HCT116 (cell line): ENCODE measurements at regions not wholly inside any gene's neighbourhood (a gene's known extent, or its start where the extent isn't known, plus 50 kb on each side); places are given as distances from the start of the nearest gene placed in this dataset.

Source experiments
- ATAC-seq: fragments of 200-7000 bp; cut with Tn5 transposase; 2 replicates; pipeline ENCODE4 v1.9.1; 2020; ENCODE audit warnings: mild to moderate bottlenecking, moderate library complexity
- BruUV-seq: library from RNA; stranded (reverse); fragments of 400-500 nt; replicated peaks from 2 replicates; lab custom pipeline; 2021; lab: Mats Ljungman, UMichigan
- CTCF ChIA-PET: fragments of 300-600 bp; sonication (Branson Sonifier 250); formaldehyde crosslinking; loops from one replicate; lab custom pipeline; 2021; ENCODE audit warnings: antibody characterized with exemption; lab: Charles Lee
- POLR2A ChIA-PET: fragments of 300-600, 350-600 bp; sonication (Branson Sonifier 250); formaldehyde crosslinking; loops from one replicate; lab custom pipeline; 2021; ENCODE audit warnings: antibody characterized with exemption; lab: Charles Lee
- RAD21 ChIA-PET, 2 experiments: fragments of 300-600 bp; sonication (Branson Sonifier 250); formaldehyde crosslinking; loops; one replicate each; lab custom pipeline; 2023; ENCODE audit warnings: low total read pairs in 2 of 2; ENCODE audit not compliant: uncharacterized antibody in 2 of 2, unreplicated experiment in 2 of 2, low non-redundant PET in 1 of 2; lab: Charles Lee
- DNase-seq: peaks from one replicate; pipeline ENCODE4 v3.0.0-alpha.2; 2010; ENCODE audit warnings: low read depth, low spot score
- H2AFZ ChIP-seq: fragments of 200-600 bp; shearing (Covaris generic), sonication (generic); 2 replicates; pipeline ENCODE4 v1.6.1; 2017; ENCODE audit warnings: low read depth, mixed run types, mixed read lengths, antibody characterized with exemption, low read length; ENCODE audit not compliant: poor library complexity, severe bottlenecking
- H3K27ac ChIP-seq: 2 replicates; pipeline ENCODE4 v1.5.1; 2012; ENCODE audit warnings: low read depth, low read length
- H3K27me3 ChIP-seq: fragments of 200-600 bp; sonication (generic); 2 replicates; pipeline ENCODE4 v1.6.1; 2016; ENCODE audit warnings: mixed run types, low read length, mixed read lengths; ENCODE audit not compliant: insufficient read depth
- H3K36me3 ChIP-seq, 2 experiments: fragments of 200-500 bp in 1 of 2; fragments of 200-600 bp in 1 of 2; sonication (Bioruptor generic) in 1 of 2; sonication (generic) in 1 of 2; 2 replicates each; pipeline versions ENCODE4 v1.5.1 to v1.6.1; 2014 to 2016; ENCODE audit warnings: low read length in 2 of 2, inconsistent platforms in 1 of 2, mixed read lengths in 1 of 2, mixed run types in 1 of 2; ENCODE audit not compliant: insufficient read depth in 2 of 2, control insufficient read depth in 1 of 2
- H3K4me1 ChIP-seq, 2 experiments: fragments of 200-600 bp in 1 of 2; sonication (generic) in 1 of 2; 2 replicates each; pipeline versions ENCODE4 v1.5.1 to v1.6.1; 2012 to 2017; ENCODE audit warnings: low read length in 2 of 2, inconsistent platforms in 1 of 2, mild to moderate bottlenecking in 1 of 2, mixed read lengths in 1 of 2, mixed run types in 1 of 2, moderate library complexity in 1 of 2; ENCODE audit not compliant: insufficient read depth in 2 of 2, control insufficient read depth in 1 of 2
- H3K4me2 ChIP-seq: fragments of 200-600 bp; sonication (generic); 2 replicates; pipeline ENCODE4 v1.6.1; 2017; ENCODE audit warnings: mixed run types, low read length, mixed read lengths
- H3K4me3 ChIP-seq, 2 experiments: fragments of 200-600 bp in 1 of 2; sonication (generic) in 1 of 2; replicated peaks in 1 of 2; 2 replicates each; pipeline ENCODE4 v1.5.1; 2011 to 2016; ENCODE audit warnings: low read length in 2 of 2, control low read depth in 1 of 2, low read depth in 1 of 2, mild to moderate bottlenecking in 1 of 2, mixed read lengths in 1 of 2, mixed run types in 1 of 2
- H3K79me2 ChIP-seq: fragments of 200-600 bp; sonication (generic); 2 replicates; pipeline ENCODE4 v1.6.1; 2017; ENCODE audit warnings: mild to moderate bottlenecking, mixed run types, low read length, moderate library complexity, mixed read lengths; ENCODE audit not compliant: insufficient read depth
- H3K9ac ChIP-seq: fragments of 200-600 bp; sonication (generic); 2 replicates; pipeline ENCODE4 v1.6.1; 2016; ENCODE audit warnings: low read length, mixed read lengths
- H3K9me2 ChIP-seq: fragments of 200-600 bp; sonication (generic), shearing (Covaris generic); 2 replicates; pipeline ENCODE4 v1.6.1; 2017; ENCODE audit warnings: mixed run types, mild to moderate bottlenecking, moderate library complexity; ENCODE audit not compliant: insufficient read depth
- H3K9me3 ChIP-seq, 2 experiments: fragments of 200-500 bp in 1 of 2; fragments of 200-600 bp in 1 of 2; sonication (Bioruptor generic) in 1 of 2; sonication (generic) in 1 of 2; 2 replicates each; pipeline ENCODE4 v1.6.1; 2014 to 2017; ENCODE audit warnings: low read length in 2 of 2, mixed read lengths in 2 of 2, inconsistent platforms in 1 of 2, low read depth in 1 of 2, mild to moderate bottlenecking in 1 of 2, mixed run types in 1 of 2, moderate library complexity in 1 of 2; ENCODE audit not compliant: control insufficient read depth in 1 of 2, insufficient read depth in 1 of 2
- H4K20me1 ChIP-seq: fragments of 200-600 bp; sonication (generic), shearing (Covaris generic); 2 replicates; pipeline ENCODE4 v1.6.1; 2017; ENCODE audit warnings: mixed run types, mild to moderate bottlenecking, moderate library complexity; ENCODE audit not compliant: insufficient read depth
- CBX3 ChIP-seq: IDR thresholded peaks from 2 replicates; pipeline ENCODE4 v1.6.1; 2012; ENCODE audit warnings: low read depth
- CEBPB ChIP-seq: IDR thresholded peaks from 2 replicates; pipeline ENCODE4 v1.6.1; 2012; ENCODE audit warnings: low read depth
- TCF7L2 ChIP-seq: IDR thresholded peaks from 2 replicates; pipeline ENCODE4 v1.7.0; 2011; ENCODE audit warnings: borderline replicate concordance, inconsistent platforms; ENCODE audit not compliant: insufficient read depth, insufficient read length; ENCODE audit errors: extremely low read depth
- ZFX ChIP-seq: fragments of 450-650 bp; IDR thresholded peaks from 2 replicates; pipeline ENCODE4 v1.6.1; 2017
- ZNF274 ChIP-seq: fragments of 200-500 bp; sonication (Bioruptor generic); IDR thresholded peaks from 2 replicates; pipeline ENCODE4 v1.6.1; 2014; ENCODE audit warnings: mild to moderate bottlenecking, low read depth, low read length, inconsistent platforms
- intact Hi-C: fragments of 100-400 bp; cut with micrococcal nuclease; formaldehyde crosslinking; loops from 2 replicates; pipeline ENCODE4 v1.10.0; 2022
- TF ChIP-seq, protein P1 (sequence below): IDR thresholded peaks from 2 replicates; pipeline ENCODE4 v1.6.1; 2012
- TF ChIP-seq, protein P2 (sequence below), 3 experiments: fragments of 200-600 bp in 1 of 3; sonication (generic) in 1 of 3; IDR thresholded peaks in 2 of 3; conservative IDR thresholded peaks in 1 of 3; 2 replicates each; pipeline ENCODE4 v1.5.1; 2012 to 2017; ENCODE audit warnings: low read depth in 2 of 3, low read length in 2 of 3, antibody characterized with exemption in 1 of 3, borderline replicate concordance in 1 of 3, control low read depth in 1 of 3, mild to moderate bottlenecking in 1 of 3, mixed read lengths in 1 of 3, mixed run types in 1 of 3, moderate library complexity in 1 of 3; ENCODE audit not compliant: insufficient read depth in 1 of 3

DNA sequence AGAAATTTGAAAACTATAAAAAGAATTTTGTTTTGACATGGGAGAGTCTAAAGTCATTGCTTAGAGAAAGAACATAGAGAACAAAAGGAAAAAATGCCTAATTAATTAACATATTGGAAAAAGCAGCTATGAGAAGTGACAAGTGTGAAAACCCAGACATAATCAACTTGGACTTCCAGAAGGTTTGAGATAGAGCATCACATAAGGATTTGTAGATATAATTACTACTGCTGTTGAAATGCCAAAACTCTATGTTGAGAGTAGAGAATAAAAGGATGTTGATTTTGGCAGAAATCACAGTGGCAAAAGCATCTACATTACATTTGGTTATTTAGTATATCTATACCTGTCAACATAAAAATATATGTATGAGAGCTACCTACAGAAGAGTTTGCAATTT is 135.1 kb downstream of the SLC41A2 start (continued):
- TF ChIP-seq TCF7L2: no peak
- no peak for TF ChIP-seq ZNF274
- TF ChIP-seq CEBPB: no peak
- TF ChIP-seq CBX3: no peak

- intact Hi-C loops: no loop called here
- H3K4me3 ChIP-seq: no peak overlapping the region
- CTCF ChIA-PET: no interaction called here
- no TSS peak for BruUV-seq
- no peak overlapping the region for H2AFZ ChIP-seq
- ATAC-seq: no peak
- H3K9ac ChIP-seq: no peak overlapping the region
- TF ChIP-seq, protein P1, sequence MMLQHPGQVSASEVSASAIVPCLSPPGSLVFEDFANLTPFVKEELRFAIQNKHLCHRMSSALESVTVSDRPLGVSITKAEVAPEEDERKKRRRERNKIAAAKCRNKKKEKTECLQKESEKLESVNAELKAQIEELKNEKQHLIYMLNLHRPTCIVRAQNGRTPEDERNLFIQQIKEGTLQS: no peak
- TF ChIP-seq, protein P2, sequence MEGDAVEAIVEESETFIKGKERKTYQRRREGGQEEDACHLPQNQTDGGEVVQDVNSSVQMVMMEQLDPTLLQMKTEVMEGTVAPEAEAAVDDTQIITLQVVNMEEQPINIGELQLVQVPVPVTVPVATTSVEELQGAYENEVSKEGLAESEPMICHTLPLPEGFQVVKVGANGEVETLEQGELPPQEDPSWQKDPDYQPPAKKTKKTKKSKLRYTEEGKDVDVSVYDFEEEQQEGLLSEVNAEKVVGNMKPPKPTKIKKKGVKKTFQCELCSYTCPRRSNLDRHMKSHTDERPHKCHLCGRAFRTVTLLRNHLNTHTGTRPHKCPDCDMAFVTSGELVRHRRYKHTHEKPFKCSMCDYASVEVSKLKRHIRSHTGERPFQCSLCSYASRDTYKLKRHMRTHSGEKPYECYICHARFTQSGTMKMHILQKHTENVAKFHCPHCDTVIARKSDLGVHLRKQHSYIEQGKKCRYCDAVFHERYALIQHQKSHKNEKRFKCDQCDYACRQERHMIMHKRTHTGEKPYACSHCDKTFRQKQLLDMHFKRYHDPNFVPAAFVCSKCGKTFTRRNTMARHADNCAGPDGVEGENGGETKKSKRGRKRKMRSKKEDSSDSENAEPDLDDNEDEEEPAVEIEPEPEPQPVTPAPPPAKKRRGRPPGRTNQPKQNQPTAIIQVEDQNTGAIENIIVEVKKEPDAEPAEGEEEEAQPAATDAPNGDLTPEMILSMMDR (IDR thresholded peaks at IDR 0.05 in 2 of 3, conservative IDR thresholded peaks at IDR 0.05 in 1 of 3; ENCODE audit: borderline replicate concordance in 1 of 3, insufficient read depth in 1 of 3, low read depth in 2 of 3, low read length in 2 of 3): no peak
- TF ChIP-seq ZFX (no peak), CBX3 (no peak)
- TF ChIP-seq, all 23 proteins: peak for 0
- no peak overlapping the region for H3K4me2 ChIP-seq
- no peaks in the 10 kb centered on the region for H4K20me1 ChIP-seq
- H3K4me1 ChIP-seq: no peaks in the 10 kb centered on the region
- no peak for DNase-seq
- POLR2A ChIA-PET: no interaction called here
- H3K27me3 ChIP-seq: no peaks in the 10 kb centered on the region
- H3K36me3 ChIP-seq: no peaks in the 10 kb centered on the region
- no peak overlapping the region for H3K27ac ChIP-seq
- no peaks in the 10 kb centered on the region for H3K79me2 ChIP-seq
- RAD21 ChIA-PET: no interaction called here
- no peaks in the 10 kb centered on the region for H3K9me2 ChIP-seq
- no peaks in the 10 kb centered on the region for H3K9me3 ChIP-seq
Observed at GRCh38 chr12:104816845-104817503, 141.1 kb downstream of the SLC41A2 start.
